ENCODE measurements at regions not wholly inside any gene's neighbourhood (a gene's known extent, or its start where the extent isn't known, plus 50 kb on each side); places are given as distances from the start of the nearest gene placed in this dataset.

DNA sequence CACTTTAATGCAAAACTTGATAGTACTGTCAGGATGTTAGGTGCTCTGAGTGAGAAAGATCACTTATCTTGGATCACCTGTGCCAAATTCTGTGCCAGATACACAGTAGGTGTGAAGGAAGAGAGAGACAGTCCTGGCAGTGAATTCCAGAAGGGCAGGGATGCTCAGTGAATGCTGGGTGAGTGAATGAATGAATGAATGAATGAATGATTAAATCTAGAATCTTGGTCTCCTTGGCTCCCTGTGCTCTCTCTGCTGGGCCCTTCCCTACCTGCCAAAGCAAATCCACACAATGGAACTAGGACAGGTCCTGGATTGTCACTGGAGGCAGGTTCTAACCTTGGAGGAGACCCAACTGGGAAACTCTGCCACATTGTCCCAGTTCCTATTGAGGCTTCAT lies 117.5 kb upstream of the CXCL14 start:
- TF ChIP-seq, protein P1, sequence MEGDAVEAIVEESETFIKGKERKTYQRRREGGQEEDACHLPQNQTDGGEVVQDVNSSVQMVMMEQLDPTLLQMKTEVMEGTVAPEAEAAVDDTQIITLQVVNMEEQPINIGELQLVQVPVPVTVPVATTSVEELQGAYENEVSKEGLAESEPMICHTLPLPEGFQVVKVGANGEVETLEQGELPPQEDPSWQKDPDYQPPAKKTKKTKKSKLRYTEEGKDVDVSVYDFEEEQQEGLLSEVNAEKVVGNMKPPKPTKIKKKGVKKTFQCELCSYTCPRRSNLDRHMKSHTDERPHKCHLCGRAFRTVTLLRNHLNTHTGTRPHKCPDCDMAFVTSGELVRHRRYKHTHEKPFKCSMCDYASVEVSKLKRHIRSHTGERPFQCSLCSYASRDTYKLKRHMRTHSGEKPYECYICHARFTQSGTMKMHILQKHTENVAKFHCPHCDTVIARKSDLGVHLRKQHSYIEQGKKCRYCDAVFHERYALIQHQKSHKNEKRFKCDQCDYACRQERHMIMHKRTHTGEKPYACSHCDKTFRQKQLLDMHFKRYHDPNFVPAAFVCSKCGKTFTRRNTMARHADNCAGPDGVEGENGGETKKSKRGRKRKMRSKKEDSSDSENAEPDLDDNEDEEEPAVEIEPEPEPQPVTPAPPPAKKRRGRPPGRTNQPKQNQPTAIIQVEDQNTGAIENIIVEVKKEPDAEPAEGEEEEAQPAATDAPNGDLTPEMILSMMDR (IDR thresholded peaks at IDR 0.05; ENCODE audit: control extremely low read depth, extremely low read depth, low read depth, missing control alignments), result no peak
- ChIA-PET POLR2A (no interaction called here), CTCF (no interaction called here)
- no peak for DNase-seq (ENCODE audit: extremely low spot score)

DNA sequence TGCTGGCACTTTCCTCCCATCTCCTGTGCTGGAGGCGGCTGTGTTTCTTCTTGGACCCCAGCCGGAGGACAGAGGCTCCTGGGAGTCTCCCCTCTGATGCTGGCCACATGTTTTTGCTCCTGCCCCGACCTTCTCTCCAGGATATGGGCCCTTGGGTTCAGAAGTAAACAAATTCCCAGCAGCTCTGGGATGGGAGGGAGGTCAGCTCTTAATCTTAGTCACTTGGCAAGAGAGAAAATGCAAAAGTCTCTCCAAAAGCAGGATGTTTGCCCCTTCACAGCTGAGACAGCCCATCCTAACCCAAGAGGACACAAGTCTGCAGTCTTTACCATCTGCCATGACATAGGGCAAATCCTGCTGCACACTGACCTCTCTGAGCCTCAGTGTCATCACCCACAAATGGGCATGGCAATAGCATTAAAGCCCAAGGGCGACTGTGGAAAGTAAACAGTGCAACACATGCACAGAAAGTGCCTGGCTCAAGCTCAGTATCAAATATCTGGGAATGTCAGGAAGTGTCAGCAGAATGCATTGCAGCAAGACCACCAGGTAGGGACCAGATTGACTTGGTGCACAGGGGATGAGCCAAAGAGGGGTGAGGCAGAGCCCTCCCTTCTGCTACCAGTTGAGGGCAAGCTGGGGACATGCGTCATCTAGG lies 117.0 kb upstream of the CXCL14 start:
- TF ChIP-seq, protein P1 (IDR thresholded peaks at IDR 0.05; ENCODE audit: control extremely low read depth, extremely low read depth, low read depth, missing control alignments), result no peak
- ChIA-PET CTCF (no interaction called here), POLR2A (no interaction called here)
- DNase-seq (ENCODE audit: extremely low spot score), result no peak

DNA sequence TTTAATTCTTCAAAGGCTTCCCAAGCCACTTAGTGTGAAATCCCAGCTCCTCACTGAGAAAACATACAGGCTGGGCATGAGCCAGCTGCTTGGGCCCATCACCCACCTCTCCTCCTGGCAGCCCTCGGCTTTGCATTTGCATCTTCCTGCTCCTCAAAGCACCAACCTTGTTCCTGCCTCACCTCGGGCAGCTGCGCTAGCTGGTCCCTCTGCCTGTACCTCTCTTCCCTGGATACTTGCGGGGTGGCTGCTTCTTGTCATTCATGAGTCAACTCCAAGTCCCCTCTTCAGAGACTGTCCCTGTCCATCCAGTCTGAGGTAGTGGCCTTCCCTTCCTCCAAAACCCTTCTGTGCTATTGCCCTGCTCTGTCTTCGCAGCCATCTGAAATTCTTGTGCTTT lies 116.1 kb upstream of the CXCL14 start:
- no peak for DNase-seq (ENCODE audit: extremely low spot score)
- TF ChIP-seq, protein P1 (IDR thresholded peaks at IDR 0.05; ENCODE audit: control extremely low read depth, extremely low read depth, low read depth, missing control alignments), result no peak
- ChIA-PET CTCF (no interaction called here), POLR2A (no interaction called here)

DNA sequence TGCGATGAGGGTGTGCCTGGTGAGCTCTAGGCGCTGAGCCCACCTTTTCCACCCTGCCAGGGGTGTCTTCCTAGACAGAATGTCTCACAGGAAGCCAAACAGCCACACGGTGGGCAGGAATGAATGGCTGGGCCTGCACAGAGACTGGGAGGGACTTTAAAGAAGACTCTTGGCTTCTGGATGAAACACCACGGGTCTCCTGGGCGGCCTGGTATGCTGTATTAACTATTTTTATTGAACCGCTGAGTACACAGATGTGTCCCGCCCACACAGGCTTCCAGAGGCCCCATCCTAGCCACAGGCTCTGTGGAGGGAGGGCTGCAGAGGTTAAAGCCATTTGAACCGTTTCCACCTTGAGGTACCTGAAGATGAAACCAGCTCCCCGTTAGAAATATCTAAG lies 115.2 kb upstream of the CXCL14 start:
- no peak for DNase-seq (ENCODE audit: extremely low spot score)
- ChIA-PET POLR2A (no interaction called here), CTCF (interaction anchor here (1.2 kb wide), 1 partner anchor 129 kb away, joined by 3 read pairs; no protein-coding TSS in a partner anchor)

DNA sequence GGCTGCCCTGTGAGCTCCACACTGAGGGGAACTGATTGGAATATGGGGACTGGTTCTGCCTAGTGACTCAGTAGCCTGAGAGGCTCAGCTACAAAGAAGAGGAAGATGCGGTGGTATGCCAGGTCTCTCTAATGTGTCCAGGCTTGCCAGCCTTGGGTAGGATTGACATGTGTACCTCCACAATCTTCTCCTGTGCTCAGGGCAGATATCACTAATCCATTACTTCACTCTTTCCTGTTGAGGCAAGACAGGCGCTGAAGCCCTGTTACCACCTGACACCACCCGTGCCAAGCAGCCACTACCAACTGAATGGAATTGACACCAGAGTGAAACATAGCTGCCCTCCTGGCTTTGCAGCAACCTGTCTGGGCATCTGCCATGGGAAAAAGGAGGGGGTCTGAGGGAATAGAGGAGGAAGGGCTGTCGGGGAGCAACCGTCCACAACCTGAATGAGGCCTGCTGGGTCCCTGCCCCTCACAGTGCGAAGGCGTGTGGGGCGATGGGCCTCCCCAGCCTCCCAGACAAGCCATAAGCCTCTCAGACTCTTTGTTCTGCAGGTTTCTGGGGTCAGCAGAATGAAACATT lies 114.7 kb upstream of the CXCL14 start:
- TF ChIP-seq, protein P1 (IDR thresholded peaks at IDR 0.05; ENCODE audit: control extremely low read depth, extremely low read depth, low read depth, missing control alignments), result no peak
- DNase-seq (ENCODE audit: extremely low spot score), result no peak
- CTCF ChIA-PET, result interaction anchor here (1.2 kb wide), 1 partner anchor 128 kb away, joined by 3 read pairs; no protein-coding TSS in a partner anchor
- POLR2A ChIA-PET, result no interaction called here

More for the DNA sequence above, 115.2 kb upstream of the CXCL14 start:
- TF ChIP-seq, protein P1 (IDR thresholded peaks at IDR 0.05; ENCODE audit: control extremely low read depth, extremely low read depth, low read depth, missing control alignments), result no peak

DNA sequence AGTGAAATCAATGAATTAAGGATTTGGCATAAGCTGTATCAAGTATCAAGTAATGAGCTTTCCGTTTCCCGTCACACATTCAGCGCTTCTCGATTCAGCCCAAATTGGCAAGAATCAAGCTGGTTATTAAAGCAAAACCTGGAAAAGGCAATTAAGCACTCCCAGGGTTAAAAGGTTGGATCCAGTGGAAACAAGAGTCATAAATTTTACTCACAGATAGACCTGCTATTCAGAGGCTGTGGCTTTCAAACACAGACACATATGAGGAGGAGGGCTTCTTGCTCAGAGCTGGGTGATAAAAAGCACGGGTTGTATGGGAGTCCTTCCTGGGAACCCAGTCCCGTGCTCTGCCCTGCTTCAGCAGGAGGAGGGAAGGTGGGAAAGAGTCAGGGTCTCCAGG lies 112.3 kb upstream of the CXCL14 start:
- no peak for DNase-seq (ENCODE audit: extremely low spot score)
- ChIA-PET POLR2A (no interaction called here), CTCF (interaction anchor here (0.6 to 1.3 kb wide), 3 partner anchors 23 to 721 kb away, joined by 3 read pairs; no protein-coding TSS in a partner anchor)
- TF ChIP-seq, protein P1 (IDR thresholded peaks at IDR 0.05; ENCODE audit: control extremely low read depth, extremely low read depth, low read depth, missing control alignments), result no peak
